ENCODE measurements at regions not wholly inside any gene's neighbourhood (a gene's known extent, or its start where the extent isn't known, plus 50 kb on each side); places are given as distances from the start of the nearest gene placed in this dataset.
A peak's percentile ranks its signal among the peaks of the same experiment; 100 is the strongest.

GRCh38 chr4:52200339-52200725 is 149.2 kb downstream of the SPATA18 start:
- H3K9ac ChIP-seq (ENCODE audit: insufficient read depth in 1 of 2, low read depth in 2 of 2, low read length in 2 of 2) = no peak overlapping the region
- no TSS peak for BruUV-seq (replicated peaks)
- H4K20me1 ChIP-seq (replicated peaks; ENCODE audit: control insufficient read depth, insufficient read depth, low read length) = no peaks in the 10 kb centered on the region
- no peak overlapping the region for H3K4me3 ChIP-seq
- 2% methylated on average over 4 of the region's 4 CpGs for WGBS (ENCODE audit: insufficient coverage, low coverage, missing lambda C conversion rate)
- no peak for ATAC-seq
- H3K4me1 ChIP-seq (replicated peaks in 1 of 2; ENCODE audit: control insufficient read depth in 2 of 2, insufficient read depth in 2 of 2, low read length in 2 of 2) = no peaks in the 10 kb centered on the region
- no peak for DNase-seq (ENCODE audit: extremely low read depth in 1 of 4, low spot score in 3 of 4)
- H3K4me2 ChIP-seq (ENCODE audit: insufficient read depth, low read length) = no peak overlapping the region
- FAIRE-seq = peak; percentile 44
- H3K27me3 ChIP-seq (ENCODE audit: control insufficient read depth in 2 of 2, insufficient read depth in 2 of 2, low read length in 2 of 2) = no peaks in the 10 kb centered on the region
- H3K79me2 ChIP-seq (ENCODE audit: control insufficient read depth, insufficient read depth, low read length) = no peaks in the 10 kb centered on the region
- H3K9me3 ChIP-seq (replicated peaks; ENCODE audit: control insufficient read depth, insufficient read depth, low read depth, low read length) = no peaks in the 10 kb centered on the region
- H2AFZ ChIP-seq (ENCODE audit: low read depth, low read length) = no peak overlapping the region
- intact Hi-C loops (cut with micrococcal nuclease) = no loop called here
- CTCF ChIA-PET (ENCODE audit: low intra/inter-chr PET ratio) = no interaction called here
- H3K9me1 ChIP-seq (ENCODE audit: control insufficient read depth, insufficient read depth, low read length) = no peaks in the 10 kb centered on the region
- H3K27ac ChIP-seq (ENCODE audit: extremely low read depth, low read depth, low read length) = no peak overlapping the region
- H3K36me3 ChIP-seq (ENCODE audit: control insufficient read depth, insufficient read depth, low read length) = no peaks in the 10 kb centered on the region
- in situ Hi-C loops (cut with MboI) = no loop called here
- POLR2A ChIA-PET = interaction anchor here (0.6 kb wide), 1 partner anchor 144 kb away, joined by 5 read pairs; no protein-coding TSS in a partner anchor
- TF ChIP-seq, protein P1, sequence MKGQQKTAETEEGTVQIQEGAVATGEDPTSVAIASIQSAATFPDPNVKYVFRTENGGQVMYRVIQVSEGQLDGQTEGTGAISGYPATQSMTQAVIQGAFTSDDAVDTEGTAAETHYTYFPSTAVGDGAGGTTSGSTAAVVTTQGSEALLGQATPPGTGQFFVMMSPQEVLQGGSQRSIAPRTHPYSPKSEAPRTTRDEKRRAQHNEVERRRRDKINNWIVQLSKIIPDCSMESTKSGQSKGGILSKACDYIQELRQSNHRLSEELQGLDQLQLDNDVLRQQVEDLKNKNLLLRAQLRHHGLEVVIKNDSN (CRISPR knock-in tag; IDR thresholded peaks at IDR 0.05) = no peak
- no peak for TF ChIP-seq PHB (CRISPR knock-in tag; IDR thresholded peaks at IDR 0.05)
- TF ChIP-seq ZNF445 (CRISPR knock-in tag; IDR thresholded peaks at IDR 0.05; ENCODE audit: low read depth) = no peak
- no peak for TF ChIP-seq KDM2B (CRISPR knock-in tag; IDR thresholded peaks at IDR 0.05)
- no peak for TF ChIP-seq CBX2 (IDR thresholded peaks at IDR 0.05; ENCODE audit: insufficient read depth, low read length, poor library complexity, severe bottlenecking)
- no peak for TF ChIP-seq PHB2 (IDR thresholded peaks at IDR 0.05; ENCODE audit: low read depth)
- TF ChIP-seq MEF2D (tag; conservative IDR thresholded peaks at IDR 0.05; ENCODE audit: low read depth) = no peak
- no peak for TF ChIP-seq ID3 (CRISPR knock-in tag; IDR thresholded peaks at IDR 0.05)
- no peak for TF ChIP-seq ID3 (tag; IDR thresholded peaks at IDR 0.05)
- TF ChIP-seq CHD7 (IDR thresholded peaks at IDR 0.05; ENCODE audit: low read depth, low read length) = no peak
- TF ChIP-seq JUNB (CRISPR knock-in tag; conservative IDR thresholded peaks at IDR 0.05) = no peak
